SU-DHL-6 (cell line): ENCODE measurements at regions not wholly inside any gene's neighbourhood (a gene's known extent, or its start where the extent isn't known, plus 50 kb on each side); places are given as distances from the start of the nearest gene placed in this dataset.

Experiments
- CTCF ChIP-seq: fragments of 200-600 bp; sonication (generic); IDR thresholded peaks from one replicate; pipeline ENCODE4 v1.5.1; 2017; ENCODE audit warnings: antibody characterized with exemption, mild to moderate bottlenecking, low read length, moderate library complexity; ENCODE audit not compliant: insufficient read depth, poor library complexity, severe bottlenecking
- EZH2phosphoT487 ChIP-seq: fragments of 200-600 bp; sonication (generic), shearing (Covaris generic); conservative IDR thresholded peaks from 2 replicates; pipeline ENCODE4 v1.6.1; 2018; ENCODE audit warnings: mild to moderate bottlenecking, antibody characterized with exemption, low read length, moderate library complexity, mixed read lengths

- TF ChIP-seq CTCF (no peak), EZH2phosphoT487 (no peak)
These were observed 64.1 kb upstream of the CUX1 start for GRCh38 chr7:101753316-101753715.
